HG03039 (cell line): ENCODE measurements at regions not wholly inside any gene's neighbourhood (a gene's known extent, or its start where the extent isn't known, plus 50 kb on each side); places are given as distances from the start of the nearest gene placed in this dataset.

Experiments
- ATAC-seq: cut with Tn5 transposase; IDR thresholded peaks from one replicate; pipeline ENCODE4 v1.9.1; 2021; ENCODE audit warnings: mild to moderate bottlenecking, moderate library complexity; ENCODE audit not compliant: unreplicated experiment

DNA sequence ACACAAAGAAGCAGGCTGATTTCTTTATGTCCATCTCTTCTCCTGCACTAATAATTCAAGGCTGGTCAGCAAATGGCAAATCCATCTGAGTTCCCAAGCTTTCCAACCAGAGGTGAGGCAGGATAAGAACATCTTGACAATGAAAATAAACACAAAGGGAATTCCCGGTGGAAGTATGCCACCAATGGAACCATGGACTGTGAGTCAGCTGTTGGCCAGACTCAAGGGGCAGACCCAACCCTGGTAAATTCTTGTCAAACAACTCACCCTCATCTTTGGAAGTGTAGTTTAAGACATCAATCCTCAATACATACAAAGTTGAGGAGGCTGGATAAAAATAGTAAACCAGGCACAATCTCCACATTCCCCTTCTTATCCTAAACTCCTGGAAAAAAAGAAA lies 74.3 kb upstream of the CES5A start:
- ATAC-seq: no peak

DNA sequence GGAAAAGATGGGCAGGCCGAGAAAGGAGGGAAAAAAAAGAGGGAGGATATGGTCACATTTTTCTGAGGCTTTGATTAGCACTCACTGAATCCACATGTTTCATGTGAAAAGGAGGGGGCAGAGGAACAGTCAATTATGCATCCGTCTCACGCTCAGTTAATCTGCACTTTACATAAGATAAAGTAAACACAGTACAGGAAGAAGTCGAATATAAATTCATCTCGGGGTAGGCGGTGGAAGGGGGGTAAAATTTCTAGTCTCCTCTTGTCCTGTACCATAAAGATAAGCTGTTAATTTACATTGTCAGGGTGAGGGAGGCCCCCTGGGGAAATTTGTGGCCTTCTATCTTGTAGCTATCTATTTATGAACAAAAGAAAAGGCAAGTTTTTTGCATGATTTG lies 73.1 kb upstream of the CES5A start:
- no peak for ATAC-seq

- no peak for ATAC-seq
Observed at GRCh38 chr16:55947366-55947765, 72.2 kb upstream of the CES5A start.

GRCh38 chr16:55944377-55944802 lies 69.2 kb upstream of the CES5A start:
- ATAC-seq: no peak

- ATAC-seq: no peak
Observed at GRCh38 chr16:55943267-55943666, 68.1 kb upstream of the CES5A start.

DNA sequence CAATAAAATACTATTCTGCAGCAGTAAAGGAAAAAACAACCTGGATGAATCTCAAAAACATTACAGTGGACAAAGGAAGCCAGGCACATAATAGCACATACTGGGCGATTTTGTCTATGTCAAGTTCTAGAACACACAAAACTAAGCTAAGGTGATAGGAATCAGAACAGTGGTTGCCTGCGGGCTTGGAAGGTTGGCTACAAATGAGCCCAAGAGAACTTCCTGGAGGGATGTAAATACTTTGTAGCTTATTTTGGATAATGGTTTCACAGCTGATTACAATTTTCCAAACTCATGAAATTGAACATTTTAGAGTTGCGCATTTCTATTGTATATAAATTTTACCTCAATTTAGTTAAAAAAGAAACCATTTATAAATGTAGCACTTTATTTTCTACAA lies 67.6 kb upstream of the CES5A start:
- no peak for ATAC-seq

DNA sequence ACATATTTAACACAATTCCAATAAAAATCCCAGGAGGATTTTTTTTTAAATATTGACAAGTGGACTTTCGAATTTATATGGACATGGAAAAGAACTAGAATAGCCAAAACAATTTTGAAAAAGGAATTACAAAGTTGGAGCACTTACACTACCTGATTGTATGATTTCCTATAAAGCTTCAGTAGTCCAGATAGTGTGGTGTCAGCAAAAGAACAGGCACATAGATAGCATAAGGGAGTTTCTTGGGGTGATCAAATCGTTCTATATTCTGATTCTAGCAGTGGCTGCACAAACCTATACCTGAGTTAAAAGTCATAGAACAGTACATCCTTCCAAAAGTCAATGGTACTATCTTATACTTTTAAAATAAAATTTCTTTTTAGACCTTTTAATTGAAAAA lies 66.4 kb upstream of the CES5A start:
- no peak for ATAC-seq

DNA sequence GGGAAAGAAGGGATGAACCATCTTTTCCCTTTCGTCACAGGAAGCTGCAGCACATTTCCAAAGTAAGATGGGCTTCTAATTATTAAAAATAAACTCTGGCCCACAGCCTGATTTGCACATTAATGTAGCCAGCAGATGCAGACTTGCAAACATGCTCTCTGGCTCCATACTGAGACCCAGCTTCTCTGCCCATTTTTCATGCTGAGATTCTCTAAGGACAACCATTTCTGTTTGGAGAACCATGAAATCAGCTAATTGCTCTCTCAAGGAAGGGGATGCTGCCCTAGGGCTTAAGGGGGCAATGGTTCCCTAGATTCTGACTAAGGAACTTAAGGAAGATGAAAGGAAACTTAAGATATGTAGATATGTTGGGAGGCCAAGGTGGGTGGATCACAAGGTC lies 63.0 kb upstream of the CES5A start:
- ATAC-seq: no peak

- ATAC-seq: no peak
Observed at GRCh38 chr16:55933038-55933437, 57.9 kb upstream of the CES5A start.

GRCh38 chr16:55930036-55930435 lies 54.9 kb upstream of the CES5A start:
- no peak for ATAC-seq

DNA sequence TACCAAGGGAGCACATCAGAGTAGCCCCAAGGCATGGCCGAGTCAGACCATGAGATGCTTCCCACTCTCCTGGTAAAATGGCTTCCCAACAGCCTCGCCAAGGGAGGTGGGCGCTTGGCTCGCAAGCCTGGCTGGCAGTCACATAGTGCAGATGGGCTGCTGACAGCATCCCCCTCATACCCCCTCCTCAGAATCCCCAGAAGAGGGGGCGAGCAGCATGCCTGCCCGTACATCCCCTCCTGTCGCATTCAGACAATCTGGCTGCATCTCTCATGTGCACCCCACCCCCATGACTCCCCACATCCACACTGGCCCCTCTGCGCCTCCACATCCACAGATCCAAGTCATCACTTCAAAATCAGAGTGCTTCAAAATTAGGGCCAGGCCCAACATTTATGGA lies 54.0 kb upstream of the CES5A start:
- ATAC-seq: no peak

DNA sequence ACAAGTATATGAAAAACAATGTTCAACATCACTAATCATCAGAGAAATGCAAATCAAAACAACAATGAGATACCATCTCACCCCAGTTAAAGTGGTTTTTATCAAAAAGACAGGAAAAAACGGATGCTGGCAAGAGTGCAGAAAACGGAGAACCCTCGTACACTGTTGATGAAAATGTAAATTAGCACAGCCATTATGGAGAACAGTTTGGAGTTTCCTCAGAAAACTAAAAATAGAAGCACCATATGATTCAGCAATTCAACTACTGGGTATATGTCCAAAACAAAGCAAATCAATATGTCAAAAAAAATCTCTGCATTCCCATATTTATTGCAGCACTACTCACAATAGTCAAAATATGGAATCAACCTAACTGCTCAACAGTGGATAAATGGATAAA lies 50.1 kb upstream of the CES5A start:
- ATAC-seq: no peak
